ENCODE measurements at regions not wholly inside any gene's neighbourhood (a gene's known extent, or its start where the extent isn't known, plus 50 kb on each side); places are given as distances from the start of the nearest gene placed in this dataset.

DNA sequence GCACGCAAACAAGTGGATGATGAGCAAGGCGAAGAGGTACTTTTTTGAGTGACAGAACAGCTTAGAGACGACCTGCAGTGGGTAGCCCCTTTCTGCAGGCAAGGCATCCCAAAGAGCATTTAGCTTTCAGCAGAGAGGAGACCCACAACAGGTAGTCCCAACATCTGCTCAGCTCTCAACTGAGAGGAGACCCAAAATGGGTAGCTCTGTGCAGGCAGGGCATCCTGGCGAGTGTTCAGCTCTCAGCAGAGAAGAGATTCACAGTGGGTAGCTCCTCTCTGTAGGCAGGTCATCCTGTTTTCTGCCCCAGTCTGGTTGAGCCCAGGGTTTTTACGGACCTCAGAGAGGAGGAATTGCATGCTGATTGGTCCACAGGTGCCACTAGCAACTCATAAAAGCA, 2396.1 kb upstream of the C9orf72 start:
- no peak for DNase-seq (ENCODE audit: low read depth)
- H3K4me3 ChIP-seq (ENCODE audit: low read depth, low read length): no peak overlapping the region
- TF ChIP-seq, protein P1, sequence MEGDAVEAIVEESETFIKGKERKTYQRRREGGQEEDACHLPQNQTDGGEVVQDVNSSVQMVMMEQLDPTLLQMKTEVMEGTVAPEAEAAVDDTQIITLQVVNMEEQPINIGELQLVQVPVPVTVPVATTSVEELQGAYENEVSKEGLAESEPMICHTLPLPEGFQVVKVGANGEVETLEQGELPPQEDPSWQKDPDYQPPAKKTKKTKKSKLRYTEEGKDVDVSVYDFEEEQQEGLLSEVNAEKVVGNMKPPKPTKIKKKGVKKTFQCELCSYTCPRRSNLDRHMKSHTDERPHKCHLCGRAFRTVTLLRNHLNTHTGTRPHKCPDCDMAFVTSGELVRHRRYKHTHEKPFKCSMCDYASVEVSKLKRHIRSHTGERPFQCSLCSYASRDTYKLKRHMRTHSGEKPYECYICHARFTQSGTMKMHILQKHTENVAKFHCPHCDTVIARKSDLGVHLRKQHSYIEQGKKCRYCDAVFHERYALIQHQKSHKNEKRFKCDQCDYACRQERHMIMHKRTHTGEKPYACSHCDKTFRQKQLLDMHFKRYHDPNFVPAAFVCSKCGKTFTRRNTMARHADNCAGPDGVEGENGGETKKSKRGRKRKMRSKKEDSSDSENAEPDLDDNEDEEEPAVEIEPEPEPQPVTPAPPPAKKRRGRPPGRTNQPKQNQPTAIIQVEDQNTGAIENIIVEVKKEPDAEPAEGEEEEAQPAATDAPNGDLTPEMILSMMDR (conservative IDR thresholded peaks at IDR 0.05; ENCODE audit: low read depth, low read length): no peak

GRCh38 chr9:29969856-29970647, 2396.8 kb upstream of the C9orf72 start:
- DNase-seq (ENCODE audit: low read depth): no peak
- H3K4me3 ChIP-seq (ENCODE audit: low read depth, low read length): no peak overlapping the region
- TF ChIP-seq, protein P1 (conservative IDR thresholded peaks at IDR 0.05; ENCODE audit: low read depth, low read length): no peak

DNA sequence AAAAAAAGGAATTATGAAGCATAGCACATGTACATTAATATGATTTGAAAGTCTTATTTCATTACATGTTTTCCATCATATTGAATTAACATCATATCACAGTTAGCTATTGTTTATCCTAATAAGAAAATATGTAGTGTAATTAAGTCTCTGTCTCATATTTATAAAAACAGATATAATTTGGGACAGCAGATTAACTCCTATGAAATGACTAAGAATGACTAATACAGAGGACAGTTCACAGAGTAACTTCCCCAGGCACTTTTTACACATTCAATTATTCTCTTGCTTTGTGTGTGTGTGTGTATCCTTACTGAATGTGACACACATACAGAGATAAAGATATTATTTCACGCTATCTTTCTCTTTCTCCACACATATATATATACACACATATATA, 2400.9 kb upstream of the C9orf72 start:
- no peak for DNase-seq (ENCODE audit: low read depth)
- TF ChIP-seq, protein P1 (conservative IDR thresholded peaks at IDR 0.05; ENCODE audit: low read depth, low read length): no peak
- no peak overlapping the region for H3K4me3 ChIP-seq (ENCODE audit: low read depth, low read length)

DNA sequence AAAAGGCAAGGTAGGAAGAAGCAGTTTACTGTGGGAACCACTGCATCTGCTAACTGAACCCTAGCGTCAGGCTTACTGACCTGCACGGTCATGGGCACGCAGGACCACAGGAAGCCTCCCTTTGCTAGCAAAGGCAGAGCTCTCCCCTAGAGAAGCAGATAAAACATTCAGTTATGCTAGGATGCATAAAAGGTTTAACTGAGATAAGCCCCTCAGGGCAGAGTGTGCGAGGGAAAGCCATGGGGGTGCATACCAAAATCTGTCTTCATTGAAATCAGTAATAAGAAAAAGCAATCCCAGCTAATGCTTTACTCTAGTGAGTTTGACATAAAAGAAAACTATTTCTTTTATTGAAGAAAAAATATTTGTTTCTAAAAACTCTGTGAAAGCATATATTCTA, 2403.7 kb upstream of the C9orf72 start:
- no peak for DNase-seq (ENCODE audit: low read depth)
- TF ChIP-seq, protein P1 (conservative IDR thresholded peaks at IDR 0.05; ENCODE audit: low read depth, low read length): no peak
- H3K4me3 ChIP-seq (ENCODE audit: low read depth, low read length): no peak overlapping the region

DNA sequence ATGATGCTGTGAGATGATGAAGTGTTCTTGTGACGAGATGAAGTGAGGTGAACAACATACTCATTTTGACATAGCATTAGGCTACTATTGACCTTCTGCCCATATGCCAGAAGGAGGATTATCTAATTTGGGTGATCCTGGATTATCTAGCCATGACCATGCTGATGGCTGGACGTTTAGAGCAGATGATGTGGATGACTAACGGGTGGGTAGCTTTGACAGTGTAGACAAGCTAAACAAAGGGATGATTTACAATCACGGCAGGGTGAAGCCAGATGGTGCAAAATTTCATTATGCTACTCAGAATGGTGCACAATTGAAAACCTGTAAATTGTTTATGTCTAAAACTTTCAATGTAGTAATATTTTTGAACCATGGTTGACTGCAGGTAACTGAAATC, 2403.4 kb upstream of the ACO1 start:
- TF ChIP-seq, protein P1 (conservative IDR thresholded peaks at IDR 0.05; ENCODE audit: low read depth, low read length): no peak
- H3K4me3 ChIP-seq (ENCODE audit: low read depth, low read length): no peak overlapping the region
- no peak for DNase-seq (ENCODE audit: low read depth)

- DNase-seq (ENCODE audit: low read depth): no peak
- no peak overlapping the region for H3K4me3 ChIP-seq (ENCODE audit: low read depth, low read length)
- TF ChIP-seq, protein P1 (conservative IDR thresholded peaks at IDR 0.05; ENCODE audit: low read depth, low read length): no peak
Measured at GRCh38 chr9:29999645-30000044, 2384.8 kb upstream of the ACO1 start.

DNA sequence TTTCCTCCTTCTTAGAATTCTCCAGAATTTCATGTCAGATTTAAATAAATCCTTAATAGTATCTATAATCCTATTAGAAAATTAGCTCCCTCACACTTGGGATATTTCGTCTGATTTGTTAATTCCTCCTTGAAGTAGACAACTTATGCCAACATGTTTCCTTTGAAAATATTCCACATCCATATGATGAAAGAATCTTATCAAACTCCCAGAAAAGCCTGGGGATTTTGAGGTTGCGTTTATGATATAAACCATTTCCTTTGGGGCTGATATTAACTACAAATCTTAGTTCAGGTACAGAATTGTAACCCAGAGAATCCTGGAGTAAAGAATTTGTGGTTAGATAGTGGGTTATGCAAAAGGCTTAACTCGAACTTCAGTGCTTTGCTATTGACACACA, 2373.8 kb upstream of the ACO1 start:
- TF ChIP-seq, protein P1 (conservative IDR thresholded peaks at IDR 0.05; ENCODE audit: low read depth, low read length): no peak
- H3K4me3 ChIP-seq (ENCODE audit: low read depth, low read length): no peak overlapping the region
- no peak for DNase-seq (ENCODE audit: low read depth)

All from choroid plexus epithelial cell (primary cell).